ENCODE measurements at regions not wholly inside any gene's neighbourhood (a gene's known extent, or its start where the extent isn't known, plus 50 kb on each side); places are given as distances from the start of the nearest gene placed in this dataset.
"Not testable (repeated sequence)": the region's sequence is repeated elsewhere in the genome, so short reads cannot be mapped to it uniquely, and the experiment has no call there.

- no peak for DNase-seq (ENCODE audit: low spot score)
- TF ChIP-seq, protein P1, sequence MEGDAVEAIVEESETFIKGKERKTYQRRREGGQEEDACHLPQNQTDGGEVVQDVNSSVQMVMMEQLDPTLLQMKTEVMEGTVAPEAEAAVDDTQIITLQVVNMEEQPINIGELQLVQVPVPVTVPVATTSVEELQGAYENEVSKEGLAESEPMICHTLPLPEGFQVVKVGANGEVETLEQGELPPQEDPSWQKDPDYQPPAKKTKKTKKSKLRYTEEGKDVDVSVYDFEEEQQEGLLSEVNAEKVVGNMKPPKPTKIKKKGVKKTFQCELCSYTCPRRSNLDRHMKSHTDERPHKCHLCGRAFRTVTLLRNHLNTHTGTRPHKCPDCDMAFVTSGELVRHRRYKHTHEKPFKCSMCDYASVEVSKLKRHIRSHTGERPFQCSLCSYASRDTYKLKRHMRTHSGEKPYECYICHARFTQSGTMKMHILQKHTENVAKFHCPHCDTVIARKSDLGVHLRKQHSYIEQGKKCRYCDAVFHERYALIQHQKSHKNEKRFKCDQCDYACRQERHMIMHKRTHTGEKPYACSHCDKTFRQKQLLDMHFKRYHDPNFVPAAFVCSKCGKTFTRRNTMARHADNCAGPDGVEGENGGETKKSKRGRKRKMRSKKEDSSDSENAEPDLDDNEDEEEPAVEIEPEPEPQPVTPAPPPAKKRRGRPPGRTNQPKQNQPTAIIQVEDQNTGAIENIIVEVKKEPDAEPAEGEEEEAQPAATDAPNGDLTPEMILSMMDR (IDR thresholded peaks at IDR 0.05; ENCODE audit: extremely low read depth, insufficient read depth, missing control alignments), result no peak
- in situ Hi-C loops (cut with MboI; ENCODE audit: low pct_unique_long_range_greater_than_20kb, low sequenced_read_pairs, unreplicated experiment), result no loop called here
Measured at GRCh38 chr4:176611951-176612350, 180.8 kb downstream of the VEGFC start.

DNA sequence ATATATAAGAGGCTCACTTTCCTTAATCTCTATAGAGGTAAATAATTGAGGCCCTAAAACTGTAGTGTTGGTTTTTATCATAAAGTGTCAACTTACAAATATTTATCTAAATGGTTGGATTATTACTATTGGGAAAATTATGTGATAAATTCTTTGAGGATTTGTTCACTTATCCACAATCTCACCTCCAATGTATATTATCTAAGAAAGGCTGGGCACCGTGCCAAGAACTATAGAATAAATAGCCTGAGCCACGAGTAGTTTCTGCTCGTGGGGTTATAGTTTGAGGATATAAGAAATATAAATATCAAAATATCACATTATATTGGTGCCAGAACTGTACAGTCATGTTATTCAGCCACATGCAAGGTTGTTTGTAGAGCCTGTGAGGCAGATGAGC lies 177.9 kb downstream of the VEGFC start:
- no peak for DNase-seq (ENCODE audit: low spot score)
- TF ChIP-seq, protein P1 (IDR thresholded peaks at IDR 0.05; ENCODE audit: extremely low read depth, insufficient read depth, missing control alignments), result no peak
- in situ Hi-C loops (cut with MboI; ENCODE audit: low pct_unique_long_range_greater_than_20kb, low sequenced_read_pairs, unreplicated experiment), result no loop called here

- in situ Hi-C loops (cut with MboI; ENCODE audit: low pct_unique_long_range_greater_than_20kb, low sequenced_read_pairs, unreplicated experiment), result no loop called here
- DNase-seq (ENCODE audit: low spot score), result no peak
- TF ChIP-seq, protein P1 (IDR thresholded peaks at IDR 0.05; ENCODE audit: extremely low read depth, insufficient read depth, missing control alignments), result no peak
Measured at GRCh38 chr4:176616151-176616550, 176.6 kb downstream of the VEGFC start.

- no peak for DNase-seq (ENCODE audit: low spot score)
- TF ChIP-seq, protein P1 (IDR thresholded peaks at IDR 0.05; ENCODE audit: extremely low read depth, insufficient read depth, missing control alignments), result no peak
- in situ Hi-C loops (cut with MboI; ENCODE audit: low pct_unique_long_range_greater_than_20kb, low sequenced_read_pairs, unreplicated experiment), result no loop called here
Measured at GRCh38 chr4:176618138-176618537, 174.6 kb downstream of the VEGFC start.

DNA sequence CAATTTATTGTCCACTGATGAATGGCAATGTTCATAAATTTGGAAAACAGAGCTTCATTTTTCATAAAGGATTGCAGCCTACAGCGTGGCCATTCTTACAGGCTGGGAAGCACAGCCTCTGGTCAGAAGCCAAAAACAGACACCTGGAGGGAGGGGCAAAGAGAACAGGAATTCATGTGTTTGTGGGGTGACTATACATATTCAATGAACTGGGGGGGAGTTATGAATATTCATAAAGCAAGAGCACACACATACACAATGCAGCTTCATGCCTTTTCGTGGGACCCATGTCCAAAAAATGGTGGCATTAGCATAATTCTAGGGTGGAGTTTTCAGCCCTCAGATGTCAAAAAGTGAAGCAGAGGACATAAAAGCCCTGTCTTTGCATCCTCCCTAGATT lies 173.3 kb downstream of the VEGFC start:
- in situ Hi-C loops (cut with MboI; ENCODE audit: low pct_unique_long_range_greater_than_20kb, low sequenced_read_pairs, unreplicated experiment), result no loop called here
- TF ChIP-seq, protein P1 (IDR thresholded peaks at IDR 0.05; ENCODE audit: extremely low read depth, insufficient read depth, missing control alignments), result no peak
- no peak for DNase-seq (ENCODE audit: low spot score)

DNA sequence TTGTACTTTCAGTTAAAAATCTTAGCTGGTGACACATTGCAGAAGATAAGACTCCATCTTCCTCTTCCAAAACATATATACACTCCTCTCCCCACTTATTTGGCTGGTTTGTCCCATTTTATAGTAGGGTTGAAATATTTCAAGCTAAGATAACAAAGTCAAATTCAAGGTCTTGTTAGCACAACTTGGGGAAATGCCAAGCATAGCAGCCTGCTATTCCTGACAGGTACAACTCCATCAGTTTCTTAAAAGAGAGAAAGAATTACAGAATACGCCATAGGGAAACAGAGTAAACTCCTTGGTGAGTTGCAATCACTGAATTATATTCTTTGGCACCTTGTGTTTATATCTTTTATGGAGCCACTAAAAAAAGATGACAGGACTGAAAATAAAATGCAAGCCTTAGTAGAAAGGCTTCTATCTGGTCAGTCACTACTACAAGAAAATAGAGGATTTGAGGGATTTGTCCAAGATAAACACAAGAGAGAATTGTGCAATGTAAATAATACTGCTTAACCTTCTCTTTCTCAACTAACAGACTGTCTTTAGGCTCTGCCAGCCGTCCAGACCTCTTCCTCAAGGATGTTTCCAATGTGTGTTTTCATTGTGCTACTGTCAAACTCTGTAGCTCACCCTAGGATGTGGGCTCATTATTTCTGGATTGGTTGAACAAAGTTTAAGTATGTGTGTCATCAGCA lies 170.3 kb downstream of the VEGFC start:
- TF ChIP-seq, protein P1 (IDR thresholded peaks at IDR 0.05; ENCODE audit: extremely low read depth, insufficient read depth, missing control alignments), result no peak
- no peak for DNase-seq (ENCODE audit: low spot score)
- in situ Hi-C loops (cut with MboI; ENCODE audit: low pct_unique_long_range_greater_than_20kb, low sequenced_read_pairs, unreplicated experiment), result no loop called here

- in situ Hi-C loops (cut with MboI; ENCODE audit: low pct_unique_long_range_greater_than_20kb, low sequenced_read_pairs, unreplicated experiment); DNase-seq (ENCODE audit: low spot score): not testable (repeated sequence)
Measured at GRCh38 chr4:176624983-176625610, 167.6 kb downstream of the VEGFC start.

Data from GM13977 (cell line).